HepG2 (cell line): ENCODE measurements at regions not wholly inside any gene's neighbourhood (a gene's known extent, or its start where the extent isn't known, plus 50 kb on each side); places are given as distances from the start of the nearest gene placed in this dataset.

Experiments used
- BCL3 ChIP-seq: sonication (generic); formaldehyde crosslinking; IDR thresholded peaks from 2 replicates; pipeline ENCODE4 v1.5.1; 2020; ENCODE audit warnings: mild to moderate bottlenecking, missing genetic modification reagents, moderate library complexity
- CTCF ChIP-seq: sonication (generic); formaldehyde crosslinking; IDR thresholded peaks from 2 replicates; pipeline ENCODE4 v1.5.0; 2020; ENCODE audit warnings: mild to moderate bottlenecking, missing genetic modification reagents, moderate library complexity
- NCOA1 ChIP-seq: sonication (generic); formaldehyde crosslinking; IDR thresholded peaks from 2 replicates; pipeline ENCODE4 v1.9.0; 2021; ENCODE audit warnings: missing genetic modification reagents
- NFIC ChIP-seq: IDR thresholded peaks from 2 replicates; pipeline ENCODE4 v1.6.1; 2012; ENCODE audit warnings: mild to moderate bottlenecking, low read length, inconsistent platforms
- THAP11 ChIP-seq: IDR thresholded peaks from 2 replicates; pipeline ENCODE4 v1.6.1; 2016; ENCODE audit warnings: missing biosample characterization, missing genetic modification reagents
- ZFP37 ChIP-seq: sonication (generic); formaldehyde crosslinking; IDR thresholded peaks from 2 replicates; pipeline ENCODE4 v1.4.0; 2020; ENCODE audit warnings: missing genetic modification reagents, borderline replicate concordance
- ZFP41 ChIP-seq: sonication (generic); formaldehyde crosslinking; IDR thresholded peaks from 2 replicates; pipeline ENCODE4 v1.4.0; 2020; ENCODE audit warnings: mild to moderate bottlenecking, missing genetic modification reagents, borderline replicate concordance

DNA sequence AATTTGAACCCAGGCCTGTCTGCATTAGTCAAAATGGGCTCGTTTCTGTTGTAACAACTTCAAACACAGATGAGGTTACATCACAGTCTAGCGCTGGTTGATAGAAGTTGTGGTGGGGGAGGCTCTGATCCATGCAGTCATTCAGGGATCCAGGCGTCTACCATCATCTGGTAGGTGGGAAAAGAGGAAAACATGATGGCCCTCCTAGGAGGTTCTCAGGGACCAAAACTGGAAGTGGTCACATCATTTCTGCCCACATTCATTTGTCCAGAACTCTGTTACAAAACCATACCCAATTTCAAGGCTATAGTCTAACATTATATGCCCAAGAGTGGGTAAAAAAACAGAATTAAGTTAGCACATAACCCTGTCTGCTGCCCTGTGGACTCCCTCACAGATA, 135.1 kb downstream of the PHETA1 start:
- TF ChIP-seq NFIC (no peak), NCOA1 (CRISPR knock-in tag) (no peak), CTCF (CRISPR knock-in tag) (no peak), ZFP37 (CRISPR knock-in tag) (no peak), ZFP41 (no peak), THAP11 (no peak), BCL3 (CRISPR knock-in tag) (no peak)
